IMR-90 (cell line): ENCODE measurements at regions not wholly inside any gene's neighbourhood (a gene's known extent, or its start where the extent isn't known, plus 50 kb on each side); places are given as distances from the start of the nearest gene placed in this dataset.
"Not testable (repeated sequence)": the region's sequence is repeated elsewhere in the genome, so short reads cannot be mapped to it uniquely, and the experiment has no call there.

ENCODE experiments used
- ATAC-seq: fragments of 200-7000 bp; cut with Tn5 transposase; 2 replicates; pipeline ENCODE4 v1.9.1; 2020; ENCODE audit warnings: low read depth, mild to moderate bottlenecking, moderate library complexity
- BruUV-seq: library from RNA; stranded (reverse); fragments of 400-500 nt; replicated peaks from 2 replicates; lab custom pipeline; 2021; lab: Mats Ljungman, UMichigan
- CTCF ChIA-PET: fragments of 300-600 bp; formaldehyde crosslinking; extraction: SDS; loops from one replicate; lab custom pipeline; 2021; ENCODE audit warnings: antibody characterized with exemption; lab: Yijun Ruan, JAX
- POLR2A ChIA-PET: fragments of 300-600 bp; sonication (Branson Sonifier 250); formaldehyde crosslinking; loops from one replicate; lab custom pipeline; 2022; ENCODE audit warnings: antibody characterized with exemption; ENCODE audit not compliant: unreplicated experiment; lab: Charles Lee
- DNase-seq: peaks from one replicate; pipeline ENCODE4 v3.0.0; 2013
- H2AFZ ChIP-seq: replicated peaks from 2 replicates; pipeline ENCODE3; 2013; ENCODE audit warnings: low read length, mild to moderate bottlenecking; ENCODE audit not compliant: poor library complexity
- H2AK5ac ChIP-seq: 2 replicates; pipeline ENCODE4 v1.6.1; 2013; ENCODE audit warnings: low read depth, low read length, inconsistent platforms
- H2AK9ac ChIP-seq: replicated peaks from 2 replicates; pipeline ENCODE3; 2013; ENCODE audit warnings: mild to moderate bottlenecking, low read depth, low read length, moderate library complexity; ENCODE audit not compliant: poor library complexity
- H2BK120ac ChIP-seq: 2 replicates; pipeline ENCODE4 v1.6.1; 2013; ENCODE audit warnings: low read depth, low read length, inconsistent platforms
- H2BK15ac ChIP-seq: 3 replicates; pipeline ENCODE4 v1.6.1; 2013; ENCODE audit warnings: low read depth, low read length, inconsistent platforms
- H2BK20ac ChIP-seq: 2 replicates; pipeline ENCODE4 v1.6.1; 2013; ENCODE audit warnings: low read depth, mild to moderate bottlenecking, inconsistent platforms, low read length, moderate library complexity
- H2BK5ac ChIP-seq: 2 replicates; pipeline ENCODE4 v1.6.1; 2013; ENCODE audit warnings: mild to moderate bottlenecking, low read depth, low read length, inconsistent platforms; ENCODE audit not compliant: poor library complexity, severe bottlenecking
- H3K14ac ChIP-seq: replicated peaks from 2 replicates; pipeline ENCODE4 v1.6.1; 2013; ENCODE audit warnings: low read depth, low read length, inconsistent platforms
- H3K18ac ChIP-seq: 2 replicates; pipeline ENCODE4 v1.6.1; 2013; ENCODE audit warnings: low read depth, low read length, control low read depth
- H3K23ac ChIP-seq: 2 replicates; pipeline ENCODE4 v1.6.1; 2013; ENCODE audit warnings: low read depth, low read length, inconsistent platforms
- H3K27ac ChIP-seq: 2 replicates; pipeline ENCODE4 v1.5.1; 2013; ENCODE audit warnings: mild to moderate bottlenecking, control low read depth, low read length; ENCODE audit not compliant: insufficient read depth
- H3K27me3 ChIP-seq: 2 replicates; pipeline ENCODE4 v1.6.1; 2013; ENCODE audit warnings: low read length; ENCODE audit not compliant: control insufficient read depth, insufficient read depth
- H3K36me3 ChIP-seq: 2 replicates; pipeline ENCODE4 v1.6.1; 2013; ENCODE audit warnings: low read length, mixed read lengths; ENCODE audit not compliant: control insufficient read depth, insufficient read depth
- H3K4ac ChIP-seq: 2 replicates; pipeline ENCODE4 v1.6.1; 2013; ENCODE audit warnings: low read depth, low read length, inconsistent platforms
- H3K4me1 ChIP-seq: 2 replicates; pipeline ENCODE4 v1.6.1; 2013; ENCODE audit warnings: low read length, mixed read lengths; ENCODE audit not compliant: control insufficient read depth, insufficient read depth
- H3K4me2 ChIP-seq: 2 replicates; pipeline ENCODE4 v1.6.1; 2013; ENCODE audit warnings: low read depth, mild to moderate bottlenecking, control low read depth, low read length, moderate library complexity
- H3K4me3 ChIP-seq: 2 replicates; pipeline ENCODE4 v1.5.1; 2013; ENCODE audit warnings: low read depth, mild to moderate bottlenecking, control low read depth, low read length, moderate library complexity; ENCODE audit not compliant: insufficient read depth
- H3K56ac ChIP-seq: 2 replicates; pipeline ENCODE4 v1.6.1; 2013; ENCODE audit warnings: low read length, inconsistent platforms; ENCODE audit not compliant: insufficient read depth; ENCODE audit errors: extremely low read depth
- H3K79me1 ChIP-seq, 2 experiments: 2 replicates each; pipeline ENCODE4 v1.6.1; 2013; ENCODE audit warnings: low read length in 2 of 2, inconsistent platforms in 1 of 2, low read depth in 1 of 2
- H3K9ac ChIP-seq: 2 replicates; pipeline ENCODE4 v1.6.1; 2013; ENCODE audit warnings: low read depth, low read length, control low read depth
- H3K9me1 ChIP-seq: 2 replicates; pipeline ENCODE4 v1.6.1; 2013; ENCODE audit warnings: low read length, inconsistent platforms; ENCODE audit not compliant: insufficient read depth
- H3K9me3 ChIP-seq: 2 replicates; pipeline ENCODE4 v1.6.1; 2013; ENCODE audit warnings: low read length; ENCODE audit not compliant: control insufficient read depth, insufficient read depth
- H4K20me1 ChIP-seq: 2 replicates; pipeline ENCODE4 v1.6.1; 2013; ENCODE audit warnings: low read length, inconsistent platforms; ENCODE audit not compliant: insufficient read depth
- H4K5ac ChIP-seq: 2 replicates; pipeline ENCODE4 v1.6.1; 2013; ENCODE audit warnings: mild to moderate bottlenecking, low read depth, low read length, control low read depth
- H4K8ac ChIP-seq, 2 experiments: 2 replicates each; pipeline ENCODE4 v1.6.1; 2013; ENCODE audit warnings: low read depth in 2 of 2, low read length in 2 of 2, control low read depth in 1 of 2, inconsistent platforms in 1 of 2
- H4K91ac ChIP-seq: 2 replicates; pipeline ENCODE4 v1.6.1; 2013; ENCODE audit warnings: low read depth, low read length, inconsistent platforms; ENCODE audit not compliant: insufficient read depth
- WGBS, 2 experiments: methylation state at CpG; one replicate each; pipeline versions ENCODE4 v1.1.5 to v1.1.7; 2013; ENCODE audit warnings: missing lambda C conversion rate in 2 of 2; ENCODE audit not compliant: insufficient read length in 1 of 2; ENCODE audit errors: extremely low coverage in 2 of 2; 5-methylcytosine and 5-hydroxymethylcytosine counted together
- dilution Hi-C: fragments of 300-500 bp; cut with HindIII; formaldehyde crosslinking; loops from one replicate; pipeline ENCODE4 v1.14.3; 2018; ENCODE audit warnings: low sequenced_read_pairs; ENCODE audit not compliant: unreplicated experiment
- in situ Hi-C: fragments of 300-500 bp; cut with MboI; formaldehyde crosslinking; loops from 3 replicates; pipeline ENCODE4 v1.14.3; 2019; ENCODE audit warnings: low sequenced_read_pairs, inconsistent platforms, mixed read lengths
- intact Hi-C: fragments of 100-400 bp; cut with micrococcal nuclease; formaldehyde crosslinking; loops from 2 replicates; pipeline ENCODE4 v1.10.0; 2022

DNA sequence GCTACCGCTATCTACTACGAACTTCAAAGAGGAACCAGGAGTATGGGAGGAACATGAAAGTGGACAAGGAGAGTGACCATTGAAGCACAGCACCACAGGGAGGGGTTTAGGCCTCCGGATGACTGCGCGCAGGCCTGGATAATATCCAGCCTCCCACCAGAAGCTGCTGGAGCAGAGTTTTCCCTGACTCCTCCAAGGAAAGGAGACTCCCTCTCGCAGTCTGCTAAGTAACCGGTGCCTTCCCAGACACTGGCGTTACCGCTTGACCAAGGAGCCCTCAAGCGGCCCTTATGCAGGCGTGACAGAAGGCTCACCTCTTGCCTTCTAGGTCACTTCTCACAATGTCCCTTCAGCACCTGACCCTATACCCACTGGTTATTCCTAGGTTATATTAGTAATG, 64.2 kb upstream of the BTG3 start:
- H3K9ac ChIP-seq, H3K36me3 ChIP-seq, H3K4ac ChIP-seq, H2BK120ac ChIP-seq, H3K27me3 ChIP-seq, H3K9me1 ChIP-seq, H2BK20ac ChIP-seq, H3K79me1 ChIP-seq, ATAC-seq, H4K8ac ChIP-seq, H3K14ac ChIP-seq, intact Hi-C loops, H3K23ac ChIP-seq, H3K4me1 ChIP-seq, H2BK15ac ChIP-seq, H4K91ac ChIP-seq, H3K9me3 ChIP-seq, H3K56ac ChIP-seq, H2AFZ ChIP-seq, H3K27ac ChIP-seq, H4K5ac ChIP-seq, H2AK5ac ChIP-seq, H3K4me2 ChIP-seq, DNase-seq, POLR2A ChIA-PET, H2BK5ac ChIP-seq, H3K4me3 ChIP-seq, H4K20me1 ChIP-seq, H3K18ac ChIP-seq, H2AK9ac ChIP-seq, BruUV-seq: not testable (repeated sequence)
- dilution Hi-C loops: loop anchor here (10.0 kb wide), 1 partner anchor 238 kb away; no protein-coding TSS in a partner anchor
- no CpG with 5 or more reads among the region's 11 CpGs for WGBS, 2 experiments
- in situ Hi-C loops: loop anchor here (5.0 kb wide), 1 partner anchor 225 kb away; no protein-coding TSS in a partner anchor
- CTCF ChIA-PET: interaction anchor here (0.6 kb wide), 1 partner anchor 12 kb away, joined by 3 read pairs; no protein-coding TSS in a partner anchor
